Skin of body (tissue), 1 donor: ENCODE measurements at regions not wholly inside any gene's neighbourhood (a gene's known extent, or its start where the extent isn't known, plus 50 kb on each side); places are given as distances from the start of the nearest gene placed in this dataset.
"Not testable (repeated sequence)": the region's sequence is repeated elsewhere in the genome, so short reads cannot be mapped to it uniquely, and the experiment has no call there.

Experiments
- DNase-seq: peaks from one replicate; lab custom pipeline; 2025; lab: John Stamatoyannopoulos, UW

- no peak for DNase-seq
Measured at GRCh38 chr13:54263868-54264267, 1235.3 kb downstream of the OLFM4 start.

DNA sequence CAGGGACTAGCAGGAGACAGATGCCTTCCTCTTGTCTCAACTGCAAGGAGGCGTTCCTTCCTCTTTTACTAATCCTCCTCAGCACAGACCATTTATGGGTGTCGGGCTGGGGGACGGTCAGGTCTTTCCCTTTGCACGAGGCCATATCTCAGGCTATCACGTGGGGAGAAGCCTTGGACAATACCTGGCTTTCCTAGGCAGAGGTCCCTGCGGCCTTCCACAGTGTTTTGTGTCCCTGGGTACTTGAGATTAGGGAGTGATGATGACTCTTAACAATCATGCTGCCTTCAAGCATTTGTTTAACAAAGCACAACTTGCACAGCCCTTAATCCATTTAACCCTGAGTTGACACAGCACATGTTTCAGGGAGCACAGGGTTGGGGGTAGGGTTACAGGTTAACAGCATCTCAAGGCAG is 1238.6 kb downstream of the OLFM4 start:
- not testable (repeated sequence) for DNase-seq

DNA sequence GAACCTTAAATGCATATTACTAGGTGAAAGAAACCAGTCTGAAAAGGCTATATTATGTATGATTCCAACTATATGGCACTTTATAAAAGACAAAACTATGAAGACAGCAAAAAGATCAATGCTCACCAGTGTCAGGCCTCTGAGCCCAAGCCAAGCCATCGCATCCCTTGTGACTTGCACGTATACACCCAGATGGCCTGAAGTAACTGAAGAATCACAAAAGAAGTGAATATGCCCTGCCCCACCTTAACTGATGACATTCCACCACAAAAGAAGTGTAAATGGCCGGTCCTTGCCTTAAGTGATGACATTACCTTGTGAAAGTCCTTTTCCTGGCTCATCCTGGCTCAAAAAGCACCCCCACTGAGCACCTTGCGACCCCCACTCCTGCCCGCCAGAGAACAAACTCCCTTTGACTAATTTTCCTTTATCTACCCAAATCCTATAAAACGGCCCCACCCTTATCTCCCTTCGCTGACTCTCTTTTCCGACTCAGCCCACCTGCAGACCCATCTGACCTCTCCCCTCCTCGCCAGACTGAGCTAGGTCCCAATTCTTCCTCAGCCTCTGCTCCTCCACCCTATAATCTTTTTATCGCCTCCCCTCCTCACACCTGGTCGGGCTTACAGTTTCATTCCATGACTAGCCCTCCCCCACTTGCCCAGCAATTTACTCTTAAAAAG is 1239.5 kb downstream of the OLFM4 start:
- DNase-seq, result not testable (repeated sequence)

GRCh38 chr13:54287062-54287764 is 1258.6 kb downstream of the OLFM4 start:
- no peak for DNase-seq

DNA sequence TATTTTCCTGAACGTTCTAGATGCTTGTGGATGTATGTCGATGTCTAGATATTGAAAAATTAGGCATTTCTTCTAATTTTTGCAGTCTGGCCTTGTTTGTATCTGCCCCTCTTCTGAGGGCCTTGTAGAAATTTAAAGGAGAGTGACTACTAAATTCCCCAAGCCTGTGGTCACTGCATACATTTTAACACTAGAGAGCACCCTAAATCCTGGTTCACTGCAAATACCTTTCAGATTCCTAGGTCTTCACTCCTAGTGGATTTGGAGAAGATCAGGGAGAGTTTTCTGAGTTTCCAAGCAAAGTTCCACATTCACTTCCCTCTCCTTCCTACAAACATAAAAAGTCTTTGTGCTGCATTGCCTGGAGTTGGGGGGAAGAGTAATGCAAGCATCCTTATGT is 1272.5 kb downstream of the OLFM4 start:
- no peak for DNase-seq

DNA sequence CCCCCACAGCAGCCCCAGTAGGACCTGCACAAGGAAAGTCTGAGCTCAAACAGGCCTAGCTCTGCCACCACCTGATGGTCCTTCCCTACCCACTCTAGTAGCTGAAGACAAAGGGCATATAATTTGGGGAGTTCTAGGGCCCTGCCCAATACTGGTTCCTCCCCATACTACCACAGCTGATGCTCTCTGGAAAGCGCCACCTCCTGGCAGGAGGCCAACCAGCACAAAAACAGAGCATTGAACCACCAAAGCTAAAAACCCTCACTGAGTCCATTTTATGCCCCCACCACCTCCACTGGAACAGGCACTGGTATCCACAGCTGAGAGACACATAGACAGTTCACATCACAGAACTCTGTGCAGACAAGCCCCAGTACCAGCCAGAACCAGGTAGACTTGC is 1276.8 kb downstream of the OLFM4 start:
- no peak for DNase-seq

GRCh38 chr13:54312885-54313284 is 1284.3 kb downstream of the OLFM4 start:
- no peak for DNase-seq

DNA sequence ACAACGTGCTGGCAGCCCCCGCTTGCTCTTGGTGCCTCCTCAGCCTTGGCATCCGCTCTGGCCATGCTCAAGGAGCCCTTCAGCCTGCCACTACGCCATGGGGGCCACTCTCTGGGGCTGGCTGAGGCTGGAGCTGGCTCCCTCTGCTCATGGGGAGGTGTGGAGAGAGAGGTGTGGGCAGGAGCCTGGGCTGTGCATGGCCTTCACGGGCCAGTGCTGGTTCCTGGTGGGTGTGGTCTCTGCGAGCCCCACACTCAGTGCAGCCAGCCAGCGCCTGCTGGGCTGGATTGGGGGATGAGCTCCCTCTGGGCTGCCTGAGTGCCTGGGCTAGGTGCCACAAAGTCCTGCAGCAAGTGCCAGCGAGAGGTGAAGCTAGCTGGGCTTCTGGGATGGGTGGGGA is 1289.1 kb downstream of the OLFM4 start:
- DNase-seq, result no peak

GRCh38 chr13:54337540-54337939 is 1308.9 kb downstream of the OLFM4 start:
- no peak for DNase-seq

- DNase-seq, result peak; percentile 75
Measured at GRCh38 chr13:54347531-54347930, 1318.9 kb downstream of the OLFM4 start.

DNA sequence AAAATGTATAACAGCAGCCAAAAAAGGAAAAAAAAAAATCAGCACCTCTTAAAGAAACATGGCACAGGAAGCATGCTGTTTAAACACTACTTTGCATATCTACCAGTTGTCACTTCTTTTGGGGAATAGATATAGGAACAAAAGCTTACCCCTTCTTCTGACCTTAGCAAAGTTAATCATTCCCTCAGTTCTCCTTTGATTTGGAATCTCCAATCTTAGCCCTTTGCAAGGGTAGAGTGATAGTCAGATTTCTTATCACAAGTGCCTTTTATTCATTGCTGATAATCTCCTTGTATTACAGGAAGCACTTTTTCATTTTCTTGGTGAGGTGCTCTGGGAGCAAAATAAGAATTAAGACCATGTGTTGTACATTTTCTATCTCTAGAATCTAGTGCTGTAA is 1327.6 kb downstream of the OLFM4 start:
- DNase-seq, result no peak

DNA sequence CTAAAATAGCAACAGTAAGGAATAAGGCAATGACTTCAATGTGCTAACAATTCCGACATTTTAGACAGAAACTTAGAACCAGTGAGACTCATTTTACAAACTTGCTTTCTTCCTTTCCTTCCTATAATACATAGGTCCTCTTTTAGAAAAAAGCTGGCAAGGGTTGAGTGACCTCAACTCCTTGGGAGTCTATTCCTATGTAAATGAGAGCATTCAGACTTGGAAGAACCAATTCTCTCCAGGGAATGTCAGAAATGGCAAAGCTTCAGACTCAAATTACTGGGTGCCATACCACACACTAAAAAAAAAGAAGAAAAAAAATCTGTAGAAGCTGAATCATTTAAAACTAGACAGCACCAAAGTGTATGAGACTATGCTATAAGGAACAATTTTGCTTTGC is 1328.2 kb downstream of the OLFM4 start:
- DNase-seq, result no peak

DNA sequence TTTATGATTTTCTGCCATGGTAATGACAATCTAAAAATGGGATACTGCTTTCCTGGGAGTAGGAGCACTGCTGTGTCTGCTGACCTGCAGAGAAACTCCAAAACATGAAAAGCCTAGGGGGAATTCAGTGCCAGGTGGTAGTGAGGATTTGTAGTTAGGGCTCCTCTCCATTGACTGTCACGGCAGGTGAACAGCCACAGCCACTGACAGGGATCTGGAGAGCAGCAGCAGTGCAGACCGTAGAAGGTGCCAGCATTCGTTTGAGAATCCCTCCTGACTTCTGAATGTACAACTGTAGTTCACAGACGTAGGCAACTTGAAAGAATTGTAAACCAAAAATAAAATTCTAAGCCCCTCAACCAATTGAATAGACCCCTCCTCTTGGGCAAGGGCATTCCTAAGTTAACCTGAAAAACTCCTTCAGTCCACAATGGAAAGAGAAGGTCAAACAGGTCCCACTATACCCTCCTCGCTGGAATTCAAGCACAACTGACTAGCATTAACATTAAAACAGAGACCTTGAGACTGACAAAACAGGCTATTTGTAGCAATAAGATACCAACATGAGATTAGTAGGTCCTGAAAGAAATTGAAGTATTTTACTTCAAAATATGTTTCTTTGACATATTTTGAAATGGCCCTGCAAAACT is 1328.8 kb downstream of the OLFM4 start:
- no peak for DNase-seq

- DNase-seq, result no peak
Measured at GRCh38 chr13:54361460-54361859, 1332.8 kb downstream of the OLFM4 start.

DNA sequence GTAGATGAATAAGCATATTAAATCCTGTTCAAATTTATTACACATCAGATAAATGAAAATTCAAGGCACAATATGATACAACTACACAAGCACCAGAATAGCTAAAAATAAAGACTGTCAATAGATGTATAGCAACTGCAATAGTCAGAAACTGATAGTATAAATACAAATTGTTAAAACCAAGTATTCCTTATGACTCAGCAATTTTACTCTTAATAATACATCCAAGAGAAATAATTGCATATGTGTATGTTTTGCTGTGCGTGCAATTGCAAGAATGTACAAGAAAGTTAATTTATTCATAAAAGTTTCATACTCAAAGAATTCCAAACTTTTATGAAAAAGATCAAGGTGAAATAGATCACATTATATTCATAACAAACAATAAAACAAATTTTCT is 1338.1 kb downstream of the OLFM4 start:
- DNase-seq, result no peak

GRCh38 chr13:54367639-54368271 is 1339.1 kb downstream of the OLFM4 start:
- DNase-seq, result no peak

DNA sequence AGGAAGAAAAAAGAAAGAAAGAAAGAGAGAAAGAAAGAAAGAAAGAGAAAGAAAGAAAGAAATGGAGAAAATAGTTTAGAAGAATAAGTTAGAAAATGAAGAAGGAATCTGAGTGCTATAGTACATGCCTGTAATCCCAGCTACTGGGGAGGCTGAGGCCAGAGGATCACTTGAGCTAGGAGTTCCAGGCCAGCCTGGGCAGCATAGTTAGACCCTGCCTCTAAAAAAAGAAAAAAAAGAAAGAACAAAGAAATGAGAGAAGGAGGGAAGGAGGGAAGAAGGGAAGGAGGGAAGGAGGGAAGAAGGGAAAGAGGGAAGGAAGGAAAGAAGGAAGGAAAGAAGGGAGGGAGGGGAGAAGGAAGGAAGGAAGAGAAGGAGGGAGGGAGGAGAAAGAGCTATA is 1339.8 kb downstream of the OLFM4 start:
- no peak for DNase-seq

DNA sequence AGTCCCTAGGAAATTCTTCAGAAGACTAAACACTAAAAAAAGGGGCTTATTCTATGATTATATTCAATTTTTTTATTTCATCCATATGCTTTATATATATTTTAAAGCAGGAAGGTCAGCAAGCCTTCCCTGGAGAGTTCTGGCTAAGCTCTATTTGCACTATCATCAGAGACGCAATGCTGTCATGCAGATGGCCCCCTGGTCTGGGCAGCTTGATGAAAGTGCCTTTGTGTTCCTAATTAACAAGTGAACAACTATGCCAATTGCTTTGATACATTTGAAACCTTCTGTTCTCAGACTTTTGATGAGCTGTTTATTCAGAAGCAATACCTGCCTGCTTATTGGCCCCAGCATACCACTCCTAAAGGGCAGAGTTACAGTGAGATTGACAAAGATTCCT is 1344.6 kb downstream of the OLFM4 start:
- no peak for DNase-seq

GRCh38 chr13:54379461-54379860 is 1350.8 kb downstream of the OLFM4 start:
- no peak for DNase-seq

DNA sequence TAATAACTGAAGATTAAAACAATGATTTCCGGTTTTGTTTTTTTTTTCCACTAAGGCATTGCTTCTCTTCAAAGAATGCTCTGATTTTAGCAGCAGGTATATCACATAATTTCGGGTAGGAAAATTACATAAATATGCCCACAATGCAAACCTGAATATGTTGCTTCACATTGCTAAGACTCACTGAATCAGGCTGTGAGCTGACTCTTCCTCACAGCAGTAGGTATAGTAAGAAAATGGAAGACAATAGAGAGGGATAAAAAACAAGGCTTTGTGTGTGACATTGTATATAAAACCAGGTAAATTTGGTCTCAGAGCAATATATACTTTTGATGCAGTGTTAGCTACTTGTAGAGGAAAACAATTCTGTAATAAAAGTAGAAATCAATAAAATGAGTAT is 1355.0 kb downstream of the OLFM4 start:
- DNase-seq, result no peak

GRCh38 chr13:54387625-54388024 is 1359.0 kb downstream of the OLFM4 start:
- no peak for DNase-seq

- no peak for DNase-seq
Measured at GRCh38 chr13:54390841-54391240, 1362.2 kb downstream of the OLFM4 start.
